Trophoblast cell (in vitro differentiated cells and primary cell): ENCODE measurements at regions not wholly inside any gene's neighbourhood (a gene's known extent, or its start where the extent isn't known, plus 50 kb on each side); places are given as distances from the start of the nearest gene placed in this dataset.
A peak's percentile ranks its signal among the peaks of the same experiment; 100 is the strongest.

ENCODE experiments used
- DNase-seq, 2 donors: peaks; one replicate each; pipeline ENCODE4 v3.0.0-alpha.2; 2016
- H2AFZ ChIP-seq: 2 replicates; pipeline ENCODE4 v1.6.1; 2013; ENCODE audit warnings: low read length, moderate library complexity, mild to moderate bottlenecking; ENCODE audit not compliant: insufficient read depth, poor library complexity
- H2AK5ac ChIP-seq: 2 replicates; pipeline ENCODE4 v1.6.1; 2013; ENCODE audit warnings: mild to moderate bottlenecking, low read length
- H2BK120ac ChIP-seq: 2 replicates; pipeline ENCODE4 v1.6.1; 2013; ENCODE audit warnings: low read length, mild to moderate bottlenecking, moderate library complexity; ENCODE audit not compliant: insufficient read depth, poor library complexity
- H2BK12ac ChIP-seq: 2 replicates; pipeline ENCODE4 v1.6.1; 2013; ENCODE audit warnings: mild to moderate bottlenecking, low read length, moderate library complexity
- H2BK5ac ChIP-seq: 2 replicates; pipeline ENCODE4 v1.6.1; 2013; ENCODE audit warnings: low read length, low read depth, moderate library complexity, mild to moderate bottlenecking; ENCODE audit not compliant: poor library complexity
- H3K14ac ChIP-seq: 2 replicates; pipeline ENCODE4 v1.6.1; 2013; ENCODE audit warnings: mild to moderate bottlenecking, low read length
- H3K18ac ChIP-seq: 2 replicates; pipeline ENCODE4 v1.6.1; 2013; ENCODE audit warnings: mild to moderate bottlenecking, low read length
- H3K23ac ChIP-seq: 2 replicates; pipeline ENCODE4 v1.6.1; 2013; ENCODE audit warnings: low read length
- H3K27ac ChIP-seq: 2 replicates; pipeline ENCODE4 v1.5.1; 2013; ENCODE audit warnings: low read depth, mild to moderate bottlenecking, inconsistent platforms, low read length, moderate library complexity
- H3K27me3 ChIP-seq: 2 replicates; pipeline ENCODE4 v1.6.1; 2013; ENCODE audit warnings: inconsistent platforms, mild to moderate bottlenecking, low read length, moderate library complexity; ENCODE audit not compliant: insufficient read depth
- H3K36me3 ChIP-seq, 2 experiments: 1 replicate in 1 of 2; 2 replicates in 1 of 2; pipeline ENCODE4 v1.6.1; 2013; ENCODE audit warnings: low read length in 2 of 2, mild to moderate bottlenecking in 2 of 2, moderate library complexity in 1 of 2; ENCODE audit not compliant: insufficient read depth in 2 of 2, control insufficient read depth in 1 of 2
- H3K4ac ChIP-seq: 2 replicates; pipeline ENCODE4 v1.6.1; 2013; ENCODE audit warnings: low read depth, mild to moderate bottlenecking, low read length, moderate library complexity
- H3K4me1 ChIP-seq, 2 experiments: 1 replicate in 1 of 2; 2 replicates in 1 of 2; pipeline ENCODE4 v1.6.1; 2013; ENCODE audit warnings: low read length in 2 of 2, mild to moderate bottlenecking in 2 of 2, moderate library complexity in 1 of 2; ENCODE audit not compliant: insufficient read depth in 2 of 2, control insufficient read depth in 1 of 2
- H3K4me2 ChIP-seq: 2 replicates; pipeline ENCODE4 v1.6.1; 2013; ENCODE audit warnings: inconsistent platforms, mild to moderate bottlenecking, low read length, moderate library complexity
- H3K4me3 ChIP-seq: 2 replicates; pipeline ENCODE4 v1.5.1; 2013; ENCODE audit warnings: mild to moderate bottlenecking, low read depth, low read length, inconsistent platforms
- H3K79me1 ChIP-seq: one replicate; pipeline ENCODE4 v1.6.1; 2013; ENCODE audit warnings: low read length
- H3K79me2 ChIP-seq: 2 replicates; pipeline ENCODE4 v1.6.1; 2013; ENCODE audit warnings: low read length, mild to moderate bottlenecking; ENCODE audit not compliant: control insufficient read depth, insufficient read depth, poor library complexity
- H3K9ac ChIP-seq: 2 replicates; pipeline ENCODE4 v1.6.1; 2013; ENCODE audit warnings: mild to moderate bottlenecking, low read length
- H3K9me3 ChIP-seq: 2 replicates; pipeline ENCODE4 v1.6.1; 2013; ENCODE audit warnings: low read depth, mild to moderate bottlenecking, control low read depth, inconsistent platforms, low read length; ENCODE audit not compliant: insufficient read depth
- H4K12ac ChIP-seq: 2 replicates; pipeline ENCODE4 v1.6.1; 2013; ENCODE audit warnings: low read depth, mild to moderate bottlenecking, low read length, moderate library complexity
- H4K8ac ChIP-seq: 2 replicates; pipeline ENCODE4 v1.6.1; 2013; ENCODE audit warnings: low read depth, mild to moderate bottlenecking, low read length, moderate library complexity
- H4K91ac ChIP-seq: one replicate; pipeline ENCODE4 v1.6.1; 2013; ENCODE audit warnings: low read depth, mild to moderate bottlenecking, low read length, moderate library complexity
- WGBS: extraction: QIAGEN DNeasy Blood & Tissue Kit; methylation state at CpG from one replicate; pipeline ENCODE4 v1.1.7; 2013; ENCODE audit warnings: missing lambda C conversion rate; ENCODE audit not compliant: insufficient read length, insufficient coverage; ENCODE audit errors: extremely low coverage; 5-methylcytosine and 5-hydroxymethylcytosine counted together

- Histone ChIP-seq H3K27me3 (no peaks in the 10 kb centered on the region), H3K36me3 (no peaks in the 10 kb centered on the region), H3K4me3 (no peak overlapping the region), H2BK5ac (no peak overlapping the region), H3K23ac (no peak overlapping the region), H3K9ac (no peak overlapping the region), H3K79me2 (no peaks in the 10 kb centered on the region), H3K4me1 (no peaks in the 10 kb centered on the region), H3K9me3 (no peaks in the 10 kb centered on the region), H4K12ac (no peak overlapping the region), H2BK12ac (no peak overlapping the region), H3K18ac (no peak overlapping the region), H2AK5ac (no peak overlapping the region), H3K79me1 (no peaks in the 10 kb centered on the region), H2AFZ (no peak overlapping the region), H3K4ac (no peak overlapping the region), H2BK120ac (no peak overlapping the region), H3K14ac (no peak overlapping the region), H4K91ac (no peak overlapping the region), H3K4me2 (no peak overlapping the region), H4K8ac (no peak overlapping the region), H3K27ac (no peak overlapping the region)
- DNase-seq = no peak
- WGBS = no CpG with 5 or more reads among the region's 1 CpG
Observed at GRCh38 chr9:1668441-1668840, 346.7 kb upstream of the SMARCA2 start.

GRCh38 chr9:1673300-1673699 is 341.8 kb upstream of the SMARCA2 start:
- Histone ChIP-seq H3K4me3 (no peak overlapping the region), H3K9ac (no peak overlapping the region), H3K4me2 (no peak overlapping the region), H3K23ac (no peak overlapping the region), H3K9me3 (no peaks in the 10 kb centered on the region), H3K27ac (no peak overlapping the region), H2AFZ (no peak overlapping the region), H4K12ac (no peak overlapping the region), H3K18ac (no peak overlapping the region), H3K27me3 (no peaks in the 10 kb centered on the region), H2BK120ac (no peak overlapping the region), H2AK5ac (no peak overlapping the region), H3K79me1 (no peaks in the 10 kb centered on the region), H3K4ac (no peak overlapping the region), H2BK5ac (no peak overlapping the region), H3K36me3 (no peaks in the 10 kb centered on the region), H3K79me2 (no peaks in the 10 kb centered on the region), H3K14ac (no peak overlapping the region), H3K4me1 (no peaks in the 10 kb centered on the region), H4K8ac (no peak overlapping the region), H2BK12ac (no peak overlapping the region), H4K91ac (no peak overlapping the region)
- no peak for DNase-seq

- Histone ChIP-seq H3K79me2 (no peaks in the 10 kb centered on the region), H2BK12ac (no peak overlapping the region), H3K4me3 (no peak overlapping the region), H3K14ac (no peak overlapping the region), H3K23ac (no peak overlapping the region), H3K79me1 (no peaks in the 10 kb centered on the region), H3K4me1 (no peaks in the 10 kb centered on the region), H2BK5ac (no peak overlapping the region), H2AK5ac (no peak overlapping the region), H4K8ac (no peak overlapping the region), H2AFZ (no peak overlapping the region), H3K9me3 (no peaks in the 10 kb centered on the region), H4K91ac (no peak overlapping the region), H3K4ac (no peak overlapping the region), H3K27me3 (no peaks in the 10 kb centered on the region), H4K12ac (no peak overlapping the region), H3K27ac (no peak overlapping the region), H2BK120ac (no peak overlapping the region), H3K36me3 (no peaks in the 10 kb centered on the region), H3K4me2 (no peak overlapping the region), H3K18ac (no peak overlapping the region), H3K9ac (no peak overlapping the region)
- DNase-seq = no peak
- WGBS = no CpG with 5 or more reads among the region's 3 CpGs
Observed at GRCh38 chr9:1676771-1677170, 338.4 kb upstream of the SMARCA2 start.

GRCh38 chr9:1683951-1684350 is 331.2 kb upstream of the SMARCA2 start:
- H3K36me3 ChIP-seq = no peaks in the 10 kb centered on the region
- no CpG with 5 or more reads among the region's 2 CpGs for WGBS
- H3K9ac ChIP-seq = no peak overlapping the region
- no peak overlapping the region for H2BK5ac ChIP-seq
- H2AK5ac ChIP-seq = no peak overlapping the region
- H3K18ac ChIP-seq = no peak overlapping the region
- no peak overlapping the region for H2BK120ac ChIP-seq
- H4K12ac ChIP-seq = no peak overlapping the region
- H3K79me1 ChIP-seq = no peaks in the 10 kb centered on the region
- no peak overlapping the region for H3K14ac ChIP-seq
- no peaks in the 10 kb centered on the region for H3K9me3 ChIP-seq
- DNase-seq = no peak
- H3K4ac ChIP-seq = no peak overlapping the region
- no peaks in the 10 kb centered on the region for H3K79me2 ChIP-seq
- H3K4me2 ChIP-seq = no peak overlapping the region
- H2AFZ ChIP-seq = no peak overlapping the region
- H3K27me3 ChIP-seq = no peaks in the 10 kb centered on the region
- H4K8ac ChIP-seq = no peak overlapping the region
- no peak overlapping the region for H3K27ac ChIP-seq
- no peaks in the 10 kb centered on the region for H3K4me1 ChIP-seq
- no peak overlapping the region for H4K91ac ChIP-seq
- no peak overlapping the region for H3K4me3 ChIP-seq
- H3K23ac ChIP-seq = no peak overlapping the region
- no peak overlapping the region for H2BK12ac ChIP-seq

- no peak overlapping the region for H3K14ac ChIP-seq
- no peak overlapping the region for H2BK12ac ChIP-seq
- H4K91ac ChIP-seq = no peak overlapping the region
- no peaks in the 10 kb centered on the region for H3K27me3 ChIP-seq
- H3K79me2 ChIP-seq = no peaks in the 10 kb centered on the region
- H3K4me1 ChIP-seq = no peaks in the 10 kb centered on the region
- H3K36me3 ChIP-seq = no peaks in the 10 kb centered on the region
- no peak overlapping the region for H2AK5ac ChIP-seq
- no peak overlapping the region for H2AFZ ChIP-seq
- no peak overlapping the region for H3K4ac ChIP-seq
- H3K27ac ChIP-seq = no peak overlapping the region
- WGBS = no CpG with 5 or more reads among the region's 5 CpGs
- H3K18ac ChIP-seq = no peak overlapping the region
- no peak overlapping the region for H3K4me2 ChIP-seq
- no peak overlapping the region for H4K8ac ChIP-seq
- H3K4me3 ChIP-seq = no peak overlapping the region
- H2BK120ac ChIP-seq = no peak overlapping the region
- H3K9me3 ChIP-seq = no peaks in the 10 kb centered on the region
- H3K23ac ChIP-seq = no peak overlapping the region
- no peak overlapping the region for H3K9ac ChIP-seq
- peak; percentile 37 to 95 for DNase-seq
- H3K79me1 ChIP-seq = no peaks in the 10 kb centered on the region
- H4K12ac ChIP-seq = no peak overlapping the region
- no peak overlapping the region for H2BK5ac ChIP-seq
Observed at GRCh38 chr9:1698991-1699390, 316.2 kb upstream of the SMARCA2 start.
